Pancreas (tissue), 10 donors: ENCODE measurements at regions not wholly inside any gene's neighbourhood (a gene's known extent, or its start where the extent isn't known, plus 50 kb on each side); places are given as distances from the start of the nearest gene placed in this dataset.

Experiments used
- ATAC-seq, 4 donors: fragments of 200-7000 bp; cut with Tn5 transposase; one replicate each; pipeline versions ENCODE4 v1.8.0 to v1.9.1; 2020; ENCODE audit warnings: mild to moderate bottlenecking in 4 of 4, moderate library complexity in 4 of 4
- DNase-seq, 6 donors: peaks; one replicate each; pipeline ENCODE4 v3.0.0-alpha.2; 2020
- FAIRE-seq: peaks from 2 replicates; lab custom pipeline; 2012; peaks lifted over from hg19 to GRCh38; lab: Jason Lieb, UNC
- H3K27ac ChIP-seq, 4 donors: fragments of 200-600 bp; sonication (generic); 1 replicate in 3 of 4; 2 replicates in 1 of 4; pipeline versions ENCODE4 v1.5.0 to v1.8.0; 2020
- H3K27me3 ChIP-seq, 4 donors: fragments of 200-600 bp; one replicate each; pipeline ENCODE4 v1.8.0; 2021
- H3K36me3 ChIP-seq, 3 donors: fragments of 200-600 bp; sonication (generic) in 1 of 3; one replicate each; pipeline versions ENCODE4 v1.5.0 to v1.8.0; 2020 to 2021
- H3K4me1 ChIP-seq, 3 donors: fragments of 200-600 bp; one replicate each; pipeline ENCODE4 v1.8.0; 2021
- H3K4me3 ChIP-seq, 4 donors: fragments of 200-600 bp; sonication (generic) in 2 of 4; one replicate each; pipeline versions ENCODE4 v1.5.0 to v1.8.0; 2020 to 2021
- H3K9me3 ChIP-seq, 4 donors: fragments of 200-600 bp; one replicate each; pipeline ENCODE4 v1.8.0; 2021
- WGBS, 2 donors: extraction: QIAGEN DNeasy Blood & Tissue Kit; methylation state at CpG; one replicate each; pipeline ENCODE4 v1.1.7; 2013; 5-methylcytosine and 5-hydroxymethylcytosine counted together
- intact Hi-C, 3 donors: fragments of 100-400 bp; cut with DNase I; formaldehyde crosslinking; loops; one replicate each; pipeline versions ENCODE4 v1.11.1 to v1.14.2; 2022
- TF ChIP-seq, protein P1 (sequence below), 4 donors: fragments of 200-600 bp; sonication (generic) in 3 of 4; IDR thresholded peaks; one replicate each; pipeline versions ENCODE4 v1.5.0 to v1.8.0; 2021; ENCODE audit warnings: antibody characterized with exemption in 4 of 4
- donor health status: healthy with polysubstance abuse.
- donor health status: DM: no; HTN: no; CAD: no; lungs with moderate emphysema.
- donor health status: DM: no; HTN: no; CAD: no.
- donor health status: control.
- donor health status: control.
- donor health status: Bipolar disorder and iron deficiency.
- donor health status: DM: yes; HTN: yes; CAD: no.
- donor health status: DM: no; HTN: no; CAD: no.
- donor health status: DM: no; HTN: no; CAD: no.
- donor health status: DM: yes; HTN: yes; CAD: no.

DNA sequence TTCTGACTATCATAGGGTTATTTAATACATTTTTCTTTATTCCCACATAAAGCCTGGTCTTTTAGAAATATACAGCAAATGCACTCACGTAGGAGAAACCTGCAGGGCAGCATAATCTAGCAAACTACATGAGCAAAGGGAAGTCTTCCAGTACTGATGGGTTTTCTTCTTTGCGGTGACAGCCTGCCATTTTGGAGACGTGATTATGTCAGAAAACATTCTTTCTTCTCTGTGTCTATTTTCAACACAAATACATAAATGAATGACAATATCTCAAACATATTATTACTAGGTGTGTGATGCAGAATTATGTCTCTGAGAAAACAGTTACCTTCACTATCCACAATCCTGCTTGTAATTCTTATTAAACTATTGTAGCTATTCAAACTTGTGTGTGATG is 425.0 kb downstream of the GPAM start:
- DNase-seq (no peak), ATAC-seq (no peak), FAIRE-seq (no peak)
- TF ChIP-seq, protein P1, sequence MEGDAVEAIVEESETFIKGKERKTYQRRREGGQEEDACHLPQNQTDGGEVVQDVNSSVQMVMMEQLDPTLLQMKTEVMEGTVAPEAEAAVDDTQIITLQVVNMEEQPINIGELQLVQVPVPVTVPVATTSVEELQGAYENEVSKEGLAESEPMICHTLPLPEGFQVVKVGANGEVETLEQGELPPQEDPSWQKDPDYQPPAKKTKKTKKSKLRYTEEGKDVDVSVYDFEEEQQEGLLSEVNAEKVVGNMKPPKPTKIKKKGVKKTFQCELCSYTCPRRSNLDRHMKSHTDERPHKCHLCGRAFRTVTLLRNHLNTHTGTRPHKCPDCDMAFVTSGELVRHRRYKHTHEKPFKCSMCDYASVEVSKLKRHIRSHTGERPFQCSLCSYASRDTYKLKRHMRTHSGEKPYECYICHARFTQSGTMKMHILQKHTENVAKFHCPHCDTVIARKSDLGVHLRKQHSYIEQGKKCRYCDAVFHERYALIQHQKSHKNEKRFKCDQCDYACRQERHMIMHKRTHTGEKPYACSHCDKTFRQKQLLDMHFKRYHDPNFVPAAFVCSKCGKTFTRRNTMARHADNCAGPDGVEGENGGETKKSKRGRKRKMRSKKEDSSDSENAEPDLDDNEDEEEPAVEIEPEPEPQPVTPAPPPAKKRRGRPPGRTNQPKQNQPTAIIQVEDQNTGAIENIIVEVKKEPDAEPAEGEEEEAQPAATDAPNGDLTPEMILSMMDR (IDR thresholded peaks at IDR 0.05): no peak
- 66 to 68% methylated on average over 3 of the region's 3 CpGs for WGBS, 2 donors
- H3K36me3 ChIP-seq: no peaks in the 10 kb centered on the region
- no peak overlapping the region for H3K27ac ChIP-seq
- no peaks in the 10 kb centered on the region for H3K27me3 ChIP-seq
- H3K4me3 ChIP-seq: no peak overlapping the region
- no peaks in the 10 kb centered on the region for H3K4me1 ChIP-seq
- H3K9me3 ChIP-seq: no peaks in the 10 kb centered on the region
- intact Hi-C loops: loop anchor here in 1 of 3 donors (10.0 kb wide), 1 partner anchor 376 kb away; no protein-coding TSS in a partner anchor

DNA sequence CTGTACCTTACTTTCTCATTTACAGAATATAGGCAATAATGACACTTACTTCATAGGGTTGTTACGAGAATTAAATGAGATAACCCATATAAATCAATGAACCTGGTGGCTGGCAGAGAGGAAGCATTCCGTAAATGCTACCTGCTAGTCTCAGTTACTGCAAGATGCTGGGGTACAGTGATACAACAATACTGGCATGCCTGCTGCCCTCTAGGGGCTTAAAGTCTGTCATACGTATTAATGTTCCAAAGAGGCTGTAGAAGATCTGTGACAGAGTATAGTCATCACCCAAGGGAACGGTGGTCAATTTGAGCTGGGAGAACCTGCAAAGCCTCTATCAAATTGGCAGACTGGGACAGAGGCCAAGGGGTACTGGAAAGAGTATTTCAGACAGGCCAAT is 421.5 kb downstream of the GPAM start:
- FAIRE-seq: no peak
- Histone ChIP-seq H3K9me3 (no peaks in the 10 kb centered on the region), H3K4me1 (no peaks in the 10 kb centered on the region), H3K36me3 (no peaks in the 10 kb centered on the region), H3K27ac (no peak overlapping the region), H3K4me3 (no peak overlapping the region), H3K27me3 (no peaks in the 10 kb centered on the region)
- intact Hi-C loops: no loop called here
- WGBS, 2 donors: 80 to 86% methylated on average over 4 of the region's 4 CpGs
- TF ChIP-seq, protein P1 (IDR thresholded peaks at IDR 0.05): no peak
- no peak for DNase-seq
- ATAC-seq: no peak

DNA sequence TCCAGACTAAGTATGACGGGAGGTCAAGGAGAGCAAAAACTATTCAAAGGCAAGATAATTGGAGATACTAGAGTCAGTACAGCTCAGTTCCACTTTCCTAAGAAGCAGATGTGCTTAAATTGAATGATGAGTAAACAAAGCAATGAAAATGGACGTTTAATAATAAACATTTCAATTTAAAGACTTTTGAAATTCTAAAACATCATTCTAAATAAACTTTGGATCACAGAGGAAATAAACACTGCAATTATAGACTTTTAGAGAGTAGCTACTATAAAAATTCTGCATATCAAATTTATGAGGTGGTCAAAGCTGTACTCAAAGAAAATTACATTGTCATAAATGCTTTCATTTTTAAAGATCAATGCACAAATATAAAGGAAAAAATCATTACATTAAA is 418.3 kb downstream of the GPAM start:
- H3K4me1 ChIP-seq: no peaks in the 10 kb centered on the region
- no peaks in the 10 kb centered on the region for H3K36me3 ChIP-seq
- no peak for DNase-seq
- no peak overlapping the region for H3K27ac ChIP-seq
- intact Hi-C loops: no loop called here
- 34 to 41% methylated on average over 2 of the region's 2 CpGs for WGBS, 2 donors
- H3K9me3 ChIP-seq: no peaks in the 10 kb centered on the region
- H3K27me3 ChIP-seq: no peaks in the 10 kb centered on the region
- FAIRE-seq: no peak
- ATAC-seq: no peak
- no peak overlapping the region for H3K4me3 ChIP-seq
- TF ChIP-seq, protein P1 (IDR thresholded peaks at IDR 0.05): no peak

DNA sequence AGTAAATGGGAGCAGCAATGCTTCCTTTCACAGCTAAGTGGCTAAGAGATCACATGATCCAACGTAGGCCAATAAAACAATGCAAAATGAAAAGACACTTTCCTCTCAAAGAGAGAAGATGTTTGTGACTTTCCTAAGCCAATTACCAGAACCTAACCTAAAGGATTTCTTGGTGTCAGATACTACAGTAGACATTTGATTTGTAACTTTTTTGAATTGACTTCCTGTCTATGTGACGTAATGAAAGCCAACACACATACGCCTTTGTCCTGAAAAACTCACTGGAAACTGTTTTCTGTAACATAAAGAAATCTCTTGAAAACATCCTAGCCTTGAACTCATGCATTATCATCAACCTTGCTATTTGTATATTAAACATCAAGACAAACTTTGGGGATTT is 417.1 kb downstream of the GPAM start:
- Histone ChIP-seq H3K4me3 (no peak overlapping the region), H3K27ac (no peak overlapping the region), H3K9me3 (no peaks in the 10 kb centered on the region), H3K36me3 (no peaks in the 10 kb centered on the region), H3K4me1 (no peaks in the 10 kb centered on the region), H3K27me3 (no peaks in the 10 kb centered on the region)
- no peak for FAIRE-seq
- no peak for ATAC-seq
- intact Hi-C loops: no loop called here
- WGBS, 2 donors: 67 to 75% methylated on average over 3 of the region's 3 CpGs
- TF ChIP-seq, protein P1 (IDR thresholded peaks at IDR 0.05): no peak
- no peak for DNase-seq

DNA sequence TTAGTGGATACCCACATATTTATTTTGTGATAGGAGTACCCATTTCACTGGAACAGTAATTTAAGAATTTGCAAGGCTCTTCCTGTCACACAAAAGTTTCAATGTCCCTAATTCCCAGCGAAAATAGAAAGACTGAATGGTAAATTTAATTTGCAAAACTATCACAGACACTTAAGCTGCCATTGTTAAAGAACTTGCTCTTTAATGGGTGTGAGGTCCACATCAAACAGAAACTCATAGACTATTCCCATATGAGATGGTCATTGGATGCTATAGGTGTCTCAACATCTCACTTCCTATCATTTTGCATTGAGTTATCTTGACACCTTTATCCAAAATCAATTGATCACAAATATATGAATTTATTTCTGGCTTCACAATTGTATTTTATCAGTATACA is 415.9 kb downstream of the GPAM start:
- H3K27ac ChIP-seq: no peak overlapping the region
- TF ChIP-seq, protein P1 (IDR thresholded peaks at IDR 0.05): no peak
- FAIRE-seq (no peak), ATAC-seq (no peak), DNase-seq (no peak)
- H3K27me3 ChIP-seq: no peaks in the 10 kb centered on the region
- 38 to 61% methylated on average over 1 of the region's 1 CpG for WGBS, 2 donors
- H3K9me3 ChIP-seq: no peaks in the 10 kb centered on the region
- intact Hi-C loops: no loop called here
- H3K4me1 ChIP-seq: no peaks in the 10 kb centered on the region
- no peaks in the 10 kb centered on the region for H3K36me3 ChIP-seq
- no peak overlapping the region for H3K4me3 ChIP-seq
